ENCODE measurements at regions not wholly inside any gene's neighbourhood (a gene's known extent, or its start where the extent isn't known, plus 50 kb on each side); places are given as distances from the start of the nearest gene placed in this dataset.

- TF ChIP-seq CTCF (IDR thresholded peaks at IDR 0.05) = no peak
- TF ChIP-seq SP1 (CRISPR knock-in tag; conservative IDR thresholded peaks at IDR 0.05) = no peak
- no peak for TF ChIP-seq ZNF263 (CRISPR knock-in tag; IDR thresholded peaks at IDR 0.05; ENCODE audit: low read depth)
- TF ChIP-seq MAX (CRISPR knock-in tag; IDR thresholded peaks at IDR 0.05) = no peak
- TF ChIP-seq NR3C1 (CRISPR knock-in tag; conservative IDR thresholded peaks at IDR 0.05; ENCODE audit: low read depth) = no peak
- no peak for TF ChIP-seq ZNF317 (CRISPR knock-in tag; IDR thresholded peaks at IDR 0.05; ENCODE audit: borderline replicate concordance, low read depth)
- no peak for TF ChIP-seq NR1H2 (CRISPR knock-in tag; IDR thresholded peaks at IDR 0.05)
- no peak for TF ChIP-seq HMGXB4 (CRISPR knock-in tag; IDR thresholded peaks at IDR 0.05)
These were observed 78.3 kb upstream of the NEK6 start for GRCh38 chr9:124179196-124180071.
